ENCODE measurements at regions not wholly inside any gene's neighbourhood (a gene's known extent, or its start where the extent isn't known, plus 50 kb on each side); places are given as distances from the start of the nearest gene placed in this dataset.
A peak's percentile ranks its signal among the peaks of the same experiment; 100 is the strongest.

DNA sequence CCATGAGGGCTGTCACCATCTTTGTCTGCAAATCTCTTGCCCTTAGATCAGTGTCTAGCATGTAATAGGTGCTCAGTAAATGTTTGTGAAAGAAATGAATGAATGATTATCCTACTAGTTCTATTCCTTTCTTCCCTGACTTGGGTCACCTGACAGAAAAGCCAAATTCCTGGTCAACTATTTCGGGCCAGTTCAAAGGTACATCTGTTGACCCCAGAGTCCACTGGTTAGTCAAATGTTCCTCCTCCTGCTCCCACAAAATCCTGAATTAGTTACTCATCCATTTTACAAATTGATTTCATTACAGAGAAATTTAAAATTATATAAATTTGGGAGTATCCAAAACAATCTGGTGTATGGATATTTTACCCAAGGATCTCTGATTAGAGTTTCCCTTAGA is 124.7 kb upstream of the NAV2 start:
- H3K4me3 ChIP-seq = no peak overlapping the region
- H3K27me3 ChIP-seq = no peaks in the 10 kb centered on the region
- WGBS, 2 donors (ENCODE audit: low coverage in 1 of 2) = 92 to 93% methylated on average over 1 of the region's 1 CpG
- no peaks in the 10 kb centered on the region for H3K4me1 ChIP-seq
- H3K9me3 ChIP-seq = no peaks in the 10 kb centered on the region
- H3K36me3 ChIP-seq = no peaks in the 10 kb centered on the region
- no peak for ATAC-seq
- H3K27ac ChIP-seq = no peak overlapping the region
- TF ChIP-seq POLR2AphosphoS5 (IDR thresholded peaks at IDR 0.05) (no peak), POLR2A (IDR thresholded peaks at IDR 0.05) (no peak), EP300 (IDR thresholded peaks at IDR 0.05) (no peak)
- TF ChIP-seq, protein P1, sequence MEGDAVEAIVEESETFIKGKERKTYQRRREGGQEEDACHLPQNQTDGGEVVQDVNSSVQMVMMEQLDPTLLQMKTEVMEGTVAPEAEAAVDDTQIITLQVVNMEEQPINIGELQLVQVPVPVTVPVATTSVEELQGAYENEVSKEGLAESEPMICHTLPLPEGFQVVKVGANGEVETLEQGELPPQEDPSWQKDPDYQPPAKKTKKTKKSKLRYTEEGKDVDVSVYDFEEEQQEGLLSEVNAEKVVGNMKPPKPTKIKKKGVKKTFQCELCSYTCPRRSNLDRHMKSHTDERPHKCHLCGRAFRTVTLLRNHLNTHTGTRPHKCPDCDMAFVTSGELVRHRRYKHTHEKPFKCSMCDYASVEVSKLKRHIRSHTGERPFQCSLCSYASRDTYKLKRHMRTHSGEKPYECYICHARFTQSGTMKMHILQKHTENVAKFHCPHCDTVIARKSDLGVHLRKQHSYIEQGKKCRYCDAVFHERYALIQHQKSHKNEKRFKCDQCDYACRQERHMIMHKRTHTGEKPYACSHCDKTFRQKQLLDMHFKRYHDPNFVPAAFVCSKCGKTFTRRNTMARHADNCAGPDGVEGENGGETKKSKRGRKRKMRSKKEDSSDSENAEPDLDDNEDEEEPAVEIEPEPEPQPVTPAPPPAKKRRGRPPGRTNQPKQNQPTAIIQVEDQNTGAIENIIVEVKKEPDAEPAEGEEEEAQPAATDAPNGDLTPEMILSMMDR (IDR thresholded peaks at IDR 0.05) = no peak

DNA sequence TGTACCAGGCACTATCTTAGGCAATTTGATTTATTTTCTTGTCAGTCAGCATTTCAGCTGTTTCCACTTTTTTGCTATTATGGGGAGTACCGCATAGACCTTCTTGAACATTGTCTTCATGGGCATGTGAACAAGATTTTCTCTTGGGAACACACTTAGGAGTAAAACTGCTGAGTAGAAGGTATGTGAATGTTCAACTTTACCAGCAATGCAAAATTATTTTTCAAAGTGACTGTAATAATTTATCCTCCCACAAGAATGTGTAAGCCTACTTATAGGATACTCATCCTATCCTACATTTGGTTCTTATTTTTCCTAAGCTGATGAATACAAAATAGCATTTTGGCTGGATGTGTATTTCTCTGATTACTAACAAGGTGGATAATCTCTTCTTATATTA is 132.0 kb upstream of the NAV2 start:
- Histone ChIP-seq H3K36me3 (no peaks in the 10 kb centered on the region), H3K4me1 (peaks cover 13 to 42% (median 26%) of the 10 kb centered on the region in 3 donors), H3K27ac (no peak overlapping the region), H3K9me3 (no peaks in the 10 kb centered on the region), H3K27me3 (no peaks in the 10 kb centered on the region), H3K4me3 (no peak overlapping the region)
- TF ChIP-seq EP300 (IDR thresholded peaks at IDR 0.05) = no peak
- WGBS, 2 donors (ENCODE audit: low coverage in 1 of 2) = 100% methylated on average over 1 of the region's 1 CpG
- ATAC-seq = no peak

DNA sequence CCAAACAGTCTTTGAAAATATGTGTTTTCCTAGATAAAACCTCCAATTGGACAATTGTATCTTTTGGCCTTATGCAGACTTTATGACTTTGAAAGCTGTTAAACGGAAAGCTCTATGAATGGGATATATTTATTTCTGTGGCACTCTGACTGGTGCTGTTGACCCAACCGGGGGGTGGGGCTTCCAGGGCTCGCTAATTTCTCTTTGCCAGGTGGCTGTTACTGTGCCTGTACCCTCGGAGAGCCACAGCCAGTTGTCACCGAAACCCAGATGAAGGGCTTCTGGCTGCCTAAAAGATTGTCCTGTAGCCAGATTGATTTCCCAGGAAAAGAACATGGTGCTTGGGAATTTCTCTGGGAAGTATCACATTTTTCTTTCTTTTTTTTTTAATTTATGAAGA is 132.7 kb upstream of the NAV2 start:
- 94 to 100% methylated on average over 2 to 4 of the region's 5 CpGs for WGBS, 2 donors (ENCODE audit: low coverage in 1 of 2)
- TF ChIP-seq EP300 (IDR thresholded peaks at IDR 0.05) (no peak), POLR2A (IDR thresholded peaks at IDR 0.05) (no peak), POLR2AphosphoS5 (IDR thresholded peaks at IDR 0.05) (no peak)
- TF ChIP-seq, protein P1 (IDR thresholded peaks at IDR 0.05) = no peak
- peak overlapping the region in 2 of 4 donors; percentile 89 to 90 for H3K27ac ChIP-seq
- H3K4me1 ChIP-seq = peaks cover 13 to 49% (median 26%) of the 10 kb centered on the region in 3 donors
- H3K27me3 ChIP-seq = no peaks in the 10 kb centered on the region
- no peak for ATAC-seq
- H3K9me3 ChIP-seq = no peaks in the 10 kb centered on the region
- H3K4me3 ChIP-seq = no peak overlapping the region
- no peaks in the 10 kb centered on the region for H3K36me3 ChIP-seq

DNA sequence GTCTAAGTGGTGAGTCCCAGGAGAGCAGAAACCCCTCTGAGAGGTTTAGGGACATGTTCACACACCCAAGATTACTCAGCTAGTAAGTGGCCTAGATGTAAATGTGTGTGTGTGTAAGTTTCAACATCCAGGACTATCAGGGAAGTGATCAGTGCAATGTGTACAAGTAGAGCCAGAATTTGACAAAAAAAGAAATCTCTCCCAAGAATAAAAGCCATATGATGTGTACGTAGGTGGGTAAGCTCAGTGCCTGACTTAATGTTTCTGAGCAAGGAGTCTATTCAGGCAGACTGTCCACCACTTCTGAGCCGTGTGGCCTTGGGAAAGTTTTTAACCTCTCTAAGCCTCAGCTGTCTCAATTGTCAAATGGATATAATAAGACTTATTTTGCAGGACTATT is 133.8 kb upstream of the NAV2 start:
- peaks cover 13 to 59% (median 26%) of the 10 kb centered on the region in 3 donors for H3K4me1 ChIP-seq
- no peaks in the 10 kb centered on the region for H3K9me3 ChIP-seq
- H3K36me3 ChIP-seq = no peaks in the 10 kb centered on the region
- H3K4me3 ChIP-seq = no peak overlapping the region
- no peak for ATAC-seq
- TF ChIP-seq EP300 (IDR thresholded peaks at IDR 0.05) (no peak), POLR2A (IDR thresholded peaks at IDR 0.05) (no peak), POLR2AphosphoS5 (IDR thresholded peaks at IDR 0.05) (no peak)
- TF ChIP-seq, protein P1 (IDR thresholded peaks at IDR 0.05) = no peak
- 50 to 65% methylated on average over 1 to 2 of the region's 2 CpGs for WGBS, 2 donors (ENCODE audit: low coverage in 1 of 2)
- peak overlapping the region; percentile 65 to 90 (median 89) for H3K27ac ChIP-seq
- H3K27me3 ChIP-seq = no peaks in the 10 kb centered on the region

DNA sequence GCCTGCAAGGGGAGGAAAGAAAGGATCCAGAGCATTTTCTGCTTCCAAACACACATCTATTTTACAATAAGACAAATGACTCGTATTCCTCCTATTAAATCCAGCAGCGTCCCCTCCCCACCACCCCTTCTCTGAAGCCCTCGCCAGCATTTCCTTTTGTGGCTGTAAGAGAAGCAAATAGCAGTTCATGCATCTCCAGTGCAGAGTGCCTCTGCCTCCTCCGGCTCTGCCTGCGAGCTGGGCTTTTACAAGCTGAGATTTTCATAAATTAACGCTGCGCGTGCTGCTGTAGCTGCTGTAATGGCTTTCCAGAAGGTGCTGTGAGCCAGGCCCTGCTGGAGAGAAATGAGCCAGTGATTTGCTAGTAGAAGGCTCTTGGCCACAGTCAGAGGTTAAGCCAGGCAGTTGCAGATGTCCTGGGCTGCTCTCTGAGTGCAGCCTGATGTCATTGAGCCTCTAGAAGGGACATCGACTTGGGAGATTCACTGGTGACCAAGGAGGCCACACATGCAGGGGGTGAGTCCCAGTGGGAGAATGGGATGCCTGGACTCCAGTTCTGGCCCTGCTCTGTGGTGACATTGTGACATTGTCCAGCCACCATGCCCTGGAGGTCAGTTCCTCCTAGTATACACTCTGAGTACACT is 134.5 kb upstream of the NAV2 start:
- H3K4me1 ChIP-seq = peaks cover 13 to 67% (median 26%) of the 10 kb centered on the region in 3 donors

More for the DNA sequence above, 134.5 kb upstream of the NAV2 start:
- no peaks in the 10 kb centered on the region for H3K27me3 ChIP-seq
- H3K9me3 ChIP-seq = no peaks in the 10 kb centered on the region
- ATAC-seq = peak; percentile 83
- peak overlapping the region; percentile 65 to 90 (median 89) for H3K27ac ChIP-seq
- peak; percentile 66 for TF ChIP-seq POLR2AphosphoS5 (IDR thresholded peaks at IDR 0.05)
- no peak for TF ChIP-seq POLR2A (IDR thresholded peaks at IDR 0.05)
- no peak for TF ChIP-seq EP300 (IDR thresholded peaks at IDR 0.05)
- TF ChIP-seq, protein P1 (IDR thresholded peaks at IDR 0.05) = peak in 1 of 4 experiments; percentile 24
- no peak overlapping the region for H3K4me3 ChIP-seq
- H3K36me3 ChIP-seq = no peaks in the 10 kb centered on the region
- 0 to 5% methylated on average over 3 of the region's 9 CpGs for WGBS, 2 donors (ENCODE audit: low coverage in 1 of 2)

Measured in gastroesophageal sphincter (tissue), 4 donors.